GM18505 (cell line): ENCODE measurements at regions not wholly inside any gene's neighbourhood (a gene's known extent, or its start where the extent isn't known, plus 50 kb on each side); places are given as distances from the start of the nearest gene placed in this dataset.

ENCODE experiments used
- ATAC-seq: cut with Tn5 transposase; IDR thresholded peaks from one replicate; pipeline ENCODE4 v1.9.1; 2021; ENCODE audit not compliant: unreplicated experiment
- POLR2A ChIP-seq: IDR thresholded peaks from 4 replicates; pipeline ENCODE4 v1.6.1; 2011; ENCODE audit warnings: borderline replicate concordance; ENCODE audit not compliant: insufficient read depth, insufficient read length; ENCODE audit errors: extremely low read depth

DNA sequence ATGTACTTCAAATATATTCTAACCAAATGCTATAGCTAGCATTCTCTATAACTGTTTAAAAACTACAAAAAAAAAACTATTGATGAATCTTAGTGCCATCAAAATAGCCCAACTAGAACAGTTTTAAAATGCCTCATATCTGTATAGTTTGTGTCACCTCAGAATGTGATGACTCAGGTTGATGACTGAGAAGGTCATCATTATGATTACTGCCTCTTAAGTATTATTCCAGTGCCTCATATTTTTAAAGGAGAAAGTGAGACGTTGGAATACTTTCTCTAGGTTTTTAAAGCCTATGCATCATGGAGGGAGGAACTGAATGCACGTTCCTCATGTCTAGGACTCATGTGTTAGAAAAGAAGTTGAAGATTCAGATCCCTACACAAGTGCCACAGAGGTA lies 88.2 kb downstream of the TMA16 start:
- no peak for ATAC-seq
- no peak for TF ChIP-seq POLR2A

DNA sequence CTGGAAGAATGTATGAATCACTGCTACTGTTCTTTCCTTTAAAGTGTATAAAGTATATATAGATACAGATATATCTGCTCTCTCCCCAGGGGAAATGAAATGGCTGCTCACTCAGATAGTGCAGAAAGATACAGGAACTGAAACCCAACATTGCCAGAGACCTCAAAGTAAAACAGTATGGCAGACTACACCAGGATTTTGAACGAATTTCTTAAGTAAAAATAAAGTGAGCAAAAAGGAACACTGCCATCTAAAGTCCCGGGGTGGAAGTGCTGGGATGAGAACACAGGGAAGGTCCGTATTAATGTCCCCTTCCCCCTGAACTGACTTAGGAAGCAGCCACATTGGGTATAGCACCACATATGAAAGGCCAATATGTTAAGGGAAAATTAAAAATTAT lies 93.4 kb downstream of the TMA16 start:
- TF ChIP-seq POLR2A, result no peak
- peak; percentile 61 for ATAC-seq

- no peak for TF ChIP-seq POLR2A
- ATAC-seq, result no peak
Measured at GRCh38 chr4:163588532-163588931, 94.0 kb downstream of the TMA16 start.

GRCh38 chr4:163590103-163590502 lies 95.6 kb downstream of the TMA16 start:
- no peak for ATAC-seq

DNA sequence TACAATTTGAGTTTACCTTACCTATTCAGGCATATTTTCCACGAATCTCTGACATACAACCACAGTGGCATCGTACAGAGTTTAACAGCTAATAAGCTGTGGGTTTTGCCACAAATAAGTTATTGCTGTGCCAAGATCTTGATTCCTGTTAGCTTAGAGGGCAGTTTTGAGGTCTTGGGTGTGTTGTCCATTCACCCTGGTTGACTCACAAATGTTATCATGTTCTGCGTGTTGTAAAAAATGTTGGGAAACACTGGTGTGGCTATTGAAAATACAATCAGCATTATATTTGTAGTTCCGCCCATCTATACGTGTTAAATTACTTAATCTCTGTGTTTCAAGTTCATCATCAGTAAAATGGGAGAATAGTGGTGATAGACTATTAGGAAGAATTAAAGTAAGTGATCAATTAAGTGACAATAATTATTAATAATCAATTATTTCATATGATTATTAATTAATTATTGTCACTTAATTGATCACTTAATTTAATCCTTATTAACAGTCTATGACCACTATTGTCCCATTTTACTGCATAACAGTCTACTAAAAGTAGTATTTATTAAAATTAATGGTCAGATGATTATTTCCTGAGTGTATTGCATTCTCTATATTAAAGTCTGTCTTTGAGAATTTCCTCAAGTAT lies 96.3 kb downstream of the TMA16 start:
- ATAC-seq, result no peak
- TF ChIP-seq POLR2A, result no peak

More at GRCh38 chr4:163590103-163590502, 95.6 kb downstream of the TMA16 start:
- no peak for TF ChIP-seq POLR2A

GRCh38 chr4:163591614-163592020 lies 97.1 kb downstream of the TMA16 start:
- ATAC-seq, result peak; percentile 82
- no peak for TF ChIP-seq POLR2A

DNA sequence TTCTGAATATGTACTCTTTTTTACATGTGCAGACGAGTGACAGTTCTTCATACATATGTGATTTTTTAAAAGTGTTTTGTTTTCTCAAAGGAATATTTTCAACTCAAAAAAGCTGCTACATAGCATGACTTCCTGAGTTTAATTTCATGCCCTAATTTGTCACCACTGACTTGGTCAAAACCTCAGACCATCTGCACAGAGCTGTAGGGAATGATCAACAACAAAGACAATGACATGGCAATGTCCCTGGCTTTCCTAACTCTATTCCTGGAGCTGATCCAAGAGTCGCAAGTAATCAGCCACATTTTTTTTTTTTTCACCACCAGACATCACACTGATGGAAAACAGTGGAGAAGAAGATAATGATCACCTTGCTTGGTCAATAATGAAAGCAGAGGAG lies 97.7 kb downstream of the TMA16 start:
- ATAC-seq, result no peak
- TF ChIP-seq POLR2A, result no peak

- no peak for TF ChIP-seq POLR2A
- ATAC-seq, result no peak
Measured at GRCh38 chr4:163595580-163595979, 101.1 kb downstream of the TMA16 start.

- ATAC-seq, result no peak
Measured at GRCh38 chr4:163598028-163598427, 103.5 kb downstream of the TMA16 start.

GRCh38 chr4:163598489-163598888 lies 104.0 kb downstream of the TMA16 start:
- no peak for TF ChIP-seq POLR2A
- no peak for ATAC-seq

More at GRCh38 chr4:163598028-163598427, 103.5 kb downstream of the TMA16 start:
- TF ChIP-seq POLR2A, result no peak

- ATAC-seq, result no peak
- no peak for TF ChIP-seq POLR2A
Measured at GRCh38 chr4:163600727-163601126, 106.2 kb downstream of the TMA16 start.

- no peak for ATAC-seq
- no peak for TF ChIP-seq POLR2A
Measured at GRCh38 chr4:163603257-163603656, 108.8 kb downstream of the TMA16 start.

- no peak for ATAC-seq
- TF ChIP-seq POLR2A, result no peak
Measured at GRCh38 chr4:163606896-163607691, 112.6 kb downstream of the TMA16 start.

- no peak for TF ChIP-seq POLR2A
Measured at GRCh38 chr4:163609019-163609418, 114.5 kb downstream of the TMA16 start.

More at GRCh38 chr4:163609019-163609418, 114.5 kb downstream of the TMA16 start:
- ATAC-seq, result no peak
